SK-N-SH (cell line): ENCODE measurements at regions not wholly inside any gene's neighbourhood (a gene's known extent, or its start where the extent isn't known, plus 50 kb on each side); places are given as distances from the start of the nearest gene placed in this dataset.
A peak's percentile ranks its signal among the peaks of the same experiment; 100 is the strongest.

Source experiments
- CTCF ChIA-PET: fragments of 300-600, 350-600 bp; formaldehyde crosslinking; extraction: SDS; loops from one replicate; lab custom pipeline; 2021; lab: Yijun Ruan, JAX
- POLR2A ChIA-PET: fragments of 350-600 bp; sonication (Branson Sonifier 250); formaldehyde crosslinking; extraction: SDS; loops from one replicate; lab custom pipeline; 2020; ENCODE audit warnings: antibody characterized with exemption, inconsistent platforms; lab: Yijun Ruan, JAX
- DNase-seq: peaks from one replicate; pipeline ENCODE4 v3.0.0; 2012
- H2AFZ ChIP-seq: fragments of 200-600 bp; sonication (generic); 2 replicates; pipeline ENCODE4 v1.8.1; 2016; ENCODE audit warnings: antibody characterized with exemption, mild to moderate bottlenecking, low read depth
- H3F3A ChIP-seq: fragments of 200-600 bp; sonication (generic); replicated peaks from 2 replicates; pipeline ENCODE3; 2016; ENCODE audit warnings: antibody characterized with exemption, mild to moderate bottlenecking; ENCODE audit not compliant: insufficient read depth
- H3K27ac ChIP-seq, 2 experiments: fragments of 200-500 bp in 1 of 2; fragments of 200-600 bp in 1 of 2; sonication (Bioruptor generic) in 1 of 2; sonication (generic), shearing (Covaris generic) in 1 of 2; 2 replicates each; pipeline versions ENCODE4 v1.5.1 to v1.6.1; 2014 to 2016; ENCODE audit warnings: low read depth in 2 of 2, inconsistent platforms in 1 of 2, low read length in 1 of 2, mild to moderate bottlenecking in 1 of 2, mixed read lengths in 1 of 2
- H3K27me3 ChIP-seq: fragments of 200-600 bp; sonication (generic), shearing (Covaris generic); 2 replicates; pipeline ENCODE4 v1.6.1; 2016; ENCODE audit warnings: mixed run types; ENCODE audit not compliant: insufficient read depth
- H3K36me3 ChIP-seq, 2 experiments: fragments of 200-500 bp in 1 of 2; fragments of 200-600 bp in 1 of 2; sonication (Bioruptor generic) in 1 of 2; sonication (generic) in 1 of 2; replicated peaks in 1 of 2; 2 replicates each; pipeline versions ENCODE3 to v1.5.1; 2014 to 2016; ENCODE audit warnings: low read length in 1 of 2, mild to moderate bottlenecking in 1 of 2; ENCODE audit not compliant: insufficient read depth in 2 of 2, control insufficient read depth in 1 of 2
- H3K4me1 ChIP-seq, 2 experiments: fragments of 200-500 bp in 1 of 2; fragments of 200-600 bp in 1 of 2; sonication (Bioruptor generic) in 1 of 2; sonication (generic), shearing (Covaris generic) in 1 of 2; 2 replicates each; pipeline versions ENCODE4 v1.5.1 to v1.6.1; 2014 to 2016; ENCODE audit warnings: low read depth in 1 of 2, low read length in 1 of 2, mixed run types in 1 of 2; ENCODE audit not compliant: insufficient read depth in 2 of 2, control insufficient read depth in 1 of 2
- H3K4me2 ChIP-seq: fragments of 200-600 bp; sonication (generic), shearing (Covaris generic); 2 replicates; pipeline ENCODE4 v1.6.1; 2017; ENCODE audit warnings: mixed run types
- H3K4me3 ChIP-seq, 2 experiments: fragments of 200-500 bp in 1 of 2; fragments of 200-600 bp in 1 of 2; sonication (Bioruptor generic) in 1 of 2; sonication (generic), shearing (Covaris generic) in 1 of 2; 2 replicates each; pipeline versions ENCODE4 v1.5.1 to v1.8.1; 2014 to 2016; ENCODE audit warnings: low read depth in 2 of 2, inconsistent platforms in 1 of 2, low read length in 1 of 2, mild to moderate bottlenecking in 1 of 2, mixed read lengths in 1 of 2, moderate library complexity in 1 of 2
- H3K79me2 ChIP-seq: fragments of 200-600 bp; sonication (generic); 2 replicates; pipeline ENCODE4 v1.8.1; 2017; ENCODE audit warnings: mild to moderate bottlenecking; ENCODE audit not compliant: insufficient read depth
- H3K9ac ChIP-seq: fragments of 200-600 bp; sonication (generic); 2 replicates; pipeline ENCODE4 v1.6.1; 2017; ENCODE audit warnings: mixed run types
- H3K9me2 ChIP-seq: fragments of 200-600 bp; sonication (generic); 2 replicates; pipeline ENCODE4 v1.6.1; 2017; ENCODE audit warnings: mixed run types
- H3K9me3 ChIP-seq: fragments of 200-600 bp; sonication (generic); 2 replicates; pipeline ENCODE4 v1.6.1; 2017; ENCODE audit warnings: mixed run types, mild to moderate bottlenecking, moderate library complexity
- H4K20me1 ChIP-seq: fragments of 200-600 bp; sonication (generic); 2 replicates; pipeline ENCODE4 v1.6.1; 2017; ENCODE audit warnings: mild to moderate bottlenecking, mixed run types; ENCODE audit not compliant: insufficient read depth
- FOXM1 ChIP-seq: IDR thresholded peaks from 2 replicates; pipeline ENCODE4 v1.4.0; 2012; ENCODE audit warnings: low read depth, mild to moderate bottlenecking
- GABPA ChIP-seq: IDR thresholded peaks from 2 replicates; pipeline ENCODE4 v1.4.0; 2012; ENCODE audit warnings: low read depth, mild to moderate bottlenecking
- MEF2A ChIP-seq: IDR thresholded peaks from 2 replicates; pipeline ENCODE4 v1.4.0; 2012; ENCODE audit warnings: low read depth, borderline replicate concordance
- SIN3A ChIP-seq: IDR thresholded peaks from 2 replicates; pipeline ENCODE4 v1.6.1; 2012; ENCODE audit warnings: low read depth, mild to moderate bottlenecking, low read length, moderate library complexity, borderline replicate concordance
- WGBS: methylation state at CpG from one replicate; pipeline ENCODE4 v1.1.6; 2017; ENCODE audit warnings: low lambda C conversion rate; 5-methylcytosine and 5-hydroxymethylcytosine counted together
- TF ChIP-seq, protein P1 (sequence below): IDR thresholded peaks from 2 replicates; pipeline ENCODE4 v1.4.0; 2012; ENCODE audit warnings: low read depth
- TF ChIP-seq, protein P2 (sequence below): IDR thresholded peaks from 2 replicates; pipeline ENCODE4 v1.6.1; 2012; ENCODE audit warnings: mild to moderate bottlenecking, low read depth, low read length, moderate library complexity

DNA sequence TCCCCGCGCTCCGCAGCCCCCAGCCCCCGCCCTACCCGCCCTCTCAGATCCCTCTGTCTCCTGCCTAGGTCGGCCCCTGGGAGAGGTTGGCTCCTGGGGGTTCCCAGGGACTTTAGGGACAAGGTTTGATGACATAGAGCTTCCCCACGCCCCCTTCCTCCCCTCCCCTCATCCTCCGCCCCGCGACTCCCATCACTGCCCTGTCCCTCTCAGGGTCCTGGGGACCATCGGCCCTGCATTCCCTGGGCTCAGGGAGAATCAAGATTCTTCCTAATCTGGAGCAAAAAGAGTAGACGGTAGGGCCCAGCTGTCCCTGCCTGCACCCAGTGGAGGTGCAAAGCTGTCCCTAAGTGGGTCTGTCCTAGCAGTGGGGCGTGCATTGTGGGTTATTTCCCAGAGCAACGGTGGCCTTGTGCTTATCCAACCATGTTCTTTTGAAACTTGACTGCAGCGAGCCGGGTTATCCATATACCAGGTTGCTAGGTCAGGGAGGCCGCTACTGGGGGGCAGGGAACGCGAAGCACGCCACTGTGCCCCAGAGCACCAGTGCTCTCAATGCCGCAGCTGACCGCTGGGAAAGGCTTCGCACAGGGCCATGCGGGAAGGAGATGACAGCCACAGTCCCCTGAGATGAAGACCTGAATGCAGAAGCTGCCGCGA, 124.4 kb upstream of the PRMT8 start:
- H3K27me3 ChIP-seq, result peaks cover 49% of the 10 kb centered on the region
- TF ChIP-seq FOXM1 (no peak), SIN3A (no peak)
- no peak overlapping the region for H2AFZ ChIP-seq
- H3K9ac ChIP-seq, result no peak overlapping the region
- no peaks in the 10 kb centered on the region for H3K9me2 ChIP-seq
- H4K20me1 ChIP-seq, result no peaks in the 10 kb centered on the region
- H3K4me2 ChIP-seq, result no peak overlapping the region
- H3K4me1 ChIP-seq, result peaks cover 0 to 6% of the 10 kb centered on the region in 2 experiments; a peak in 1 of 4 replicates
- CTCF ChIA-PET, result interaction anchor here (1.2 to 4.1 kb wide), 6 partner anchors 25 to 315 kb away, joined by 3 to 36 read pairs (median 4); no protein-coding TSS in a partner anchor
- H3K79me2 ChIP-seq, result no peaks in the 10 kb centered on the region
- H3F3A ChIP-seq, result no peaks in the 10 kb centered on the region
- 66% methylated on average over 20 of the region's 26 CpGs for WGBS
- no peaks in the 10 kb centered on the region for H3K36me3 ChIP-seq
- DNase-seq, result peak; percentile 67
- H3K4me3 ChIP-seq, result peak overlapping the region in 1 of 2 experiments; percentile 42; a peak in 1 of 4 replicates
- H3K27ac ChIP-seq, result no peak overlapping the region
- H3K9me3 ChIP-seq, result no peaks in the 10 kb centered on the region
- POLR2A ChIA-PET, result no interaction called here

DNA sequence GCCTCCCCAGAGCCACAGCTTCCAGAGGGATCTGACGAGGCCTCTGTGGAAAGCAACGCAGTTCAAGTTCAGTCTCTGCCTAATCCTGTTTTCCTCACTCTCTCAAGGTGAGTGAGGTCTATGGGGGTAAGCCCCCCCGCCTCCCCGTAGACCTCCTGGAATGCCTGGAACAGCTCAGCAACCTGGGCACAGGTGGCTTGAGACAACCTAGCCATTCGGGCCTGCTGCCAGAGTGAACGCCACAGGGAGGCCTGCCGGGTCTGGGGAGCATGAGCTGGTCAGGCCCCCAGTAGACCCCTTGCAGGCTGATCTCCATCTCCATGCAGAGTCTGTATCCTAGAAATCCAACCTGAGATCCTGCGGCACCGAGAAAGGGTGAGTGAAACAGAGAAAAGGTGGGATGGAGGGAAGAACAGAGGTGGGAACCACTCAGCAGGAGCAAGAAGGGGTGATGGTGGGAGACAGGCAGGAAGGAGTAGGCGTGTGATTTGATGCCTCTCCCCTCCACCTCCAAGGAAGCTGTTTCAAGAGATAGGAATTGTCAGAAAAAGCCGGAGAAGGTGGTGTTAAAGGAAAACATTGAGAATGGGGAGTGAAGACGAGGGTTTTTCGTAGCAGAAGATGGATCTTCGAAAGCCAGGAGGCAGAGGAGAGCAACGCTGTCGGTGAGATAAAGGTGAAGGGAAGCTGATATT, 123.1 kb upstream of the PRMT8 start:
- Histone ChIP-seq H3K36me3 (no peaks in the 10 kb centered on the region), H3K9ac (no peak overlapping the region), H3K9me2 (no peaks in the 10 kb centered on the region), H3F3A (no peaks in the 10 kb centered on the region), H3K4me2 (no peak overlapping the region), H3K4me3 (no peak overlapping the region), H3K4me1 (peaks cover 0 to 6% of the 10 kb centered on the region in 2 experiments; a peak in 1 of 4 replicates), H2AFZ (no peak overlapping the region), H3K27ac (no peak overlapping the region), H3K9me3 (no peaks in the 10 kb centered on the region), H3K79me2 (no peaks in the 10 kb centered on the region), H4K20me1 (no peaks in the 10 kb centered on the region), H3K27me3 (peaks cover 49% of the 10 kb centered on the region)
- ChIA-PET CTCF (interaction anchor here (1.1 to 2.0 kb wide), 5 partner anchors 26 to 436 kb away, joined by 3 to 5 read pairs (median 4); no protein-coding TSS in a partner anchor), POLR2A (no interaction called here)
- TF ChIP-seq GABPA (no peak), MEF2A (no peak)
- TF ChIP-seq, protein P1, sequence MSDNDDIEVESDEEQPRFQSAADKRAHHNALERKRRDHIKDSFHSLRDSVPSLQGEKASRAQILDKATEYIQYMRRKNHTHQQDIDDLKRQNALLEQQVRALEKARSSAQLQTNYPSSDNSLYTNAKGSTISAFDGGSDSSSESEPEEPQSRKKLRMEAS, result no peak
- TF ChIP-seq, protein P2, sequence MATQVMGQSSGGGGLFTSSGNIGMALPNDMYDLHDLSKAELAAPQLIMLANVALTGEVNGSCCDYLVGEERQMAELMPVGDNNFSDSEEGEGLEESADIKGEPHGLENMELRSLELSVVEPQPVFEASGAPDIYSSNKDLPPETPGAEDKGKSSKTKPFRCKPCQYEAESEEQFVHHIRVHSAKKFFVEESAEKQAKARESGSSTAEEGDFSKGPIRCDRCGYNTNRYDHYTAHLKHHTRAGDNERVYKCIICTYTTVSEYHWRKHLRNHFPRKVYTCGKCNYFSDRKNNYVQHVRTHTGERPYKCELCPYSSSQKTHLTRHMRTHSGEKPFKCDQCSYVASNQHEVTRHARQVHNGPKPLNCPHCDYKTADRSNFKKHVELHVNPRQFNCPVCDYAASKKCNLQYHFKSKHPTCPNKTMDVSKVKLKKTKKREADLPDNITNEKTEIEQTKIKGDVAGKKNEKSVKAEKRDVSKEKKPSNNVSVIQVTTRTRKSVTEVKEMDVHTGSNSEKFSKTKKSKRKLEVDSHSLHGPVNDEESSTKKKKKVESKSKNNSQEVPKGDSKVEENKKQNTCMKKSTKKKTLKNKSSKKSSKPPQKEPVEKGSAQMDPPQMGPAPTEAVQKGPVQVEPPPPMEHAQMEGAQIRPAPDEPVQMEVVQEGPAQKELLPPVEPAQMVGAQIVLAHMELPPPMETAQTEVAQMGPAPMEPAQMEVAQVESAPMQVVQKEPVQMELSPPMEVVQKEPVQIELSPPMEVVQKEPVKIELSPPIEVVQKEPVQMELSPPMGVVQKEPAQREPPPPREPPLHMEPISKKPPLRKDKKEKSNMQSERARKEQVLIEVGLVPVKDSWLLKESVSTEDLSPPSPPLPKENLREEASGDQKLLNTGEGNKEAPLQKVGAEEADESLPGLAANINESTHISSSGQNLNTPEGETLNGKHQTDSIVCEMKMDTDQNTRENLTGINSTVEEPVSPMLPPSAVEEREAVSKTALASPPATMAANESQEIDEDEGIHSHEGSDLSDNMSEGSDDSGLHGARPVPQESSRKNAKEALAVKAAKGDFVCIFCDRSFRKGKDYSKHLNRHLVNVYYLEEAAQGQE, result no peak
- 69% methylated on average over 16 of the region's 16 CpGs for WGBS
- DNase-seq, result no peak
